ENCODE measurements at regions not wholly inside any gene's neighbourhood (a gene's known extent, or its start where the extent isn't known, plus 50 kb on each side); places are given as distances from the start of the nearest gene placed in this dataset.

GRCh38 chr13:23990455-23990854, 93.2 kb upstream of the C1QTNF9B start:
- Histone ChIP-seq H3K27me3 (ENCODE audit: insufficient read depth, low read depth, severe bottlenecking) (no peaks in the 10 kb centered on the region), H3K4me3 (ENCODE audit: low read depth, low read length) (no peak overlapping the region), H3K27ac (no peak overlapping the region), H3K36me3 (no peaks in the 10 kb centered on the region), H3K9me3 (ENCODE audit: severe bottlenecking) (peaks cover 3% of the 10 kb centered on the region)
- no peak for TF ChIP-seq CTCF (IDR thresholded peaks at IDR 0.05; ENCODE audit: low read depth, low read length)
- DNase-seq: no peak

DNA sequence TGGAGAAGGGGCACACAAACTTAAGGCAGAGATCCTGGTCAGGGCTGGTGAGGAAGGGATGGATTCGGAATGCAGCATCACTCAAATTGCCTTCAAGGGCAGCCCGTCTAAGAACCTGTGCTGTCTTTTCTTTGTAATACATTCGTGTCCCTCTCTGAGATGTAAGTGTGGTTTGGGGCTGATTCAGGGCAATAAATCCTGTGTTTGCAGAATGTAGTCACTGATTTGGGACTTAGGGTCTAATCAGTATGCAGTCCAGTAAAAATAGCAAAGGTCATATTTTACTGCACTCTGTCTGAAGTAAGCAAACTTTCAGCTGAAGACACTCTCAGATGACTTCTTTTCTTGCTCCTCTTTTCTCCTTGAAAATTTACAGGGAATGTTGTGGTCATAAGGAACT, 93.8 kb upstream of the C1QTNF9B start:
- DNase-seq: no peak
- no peaks in the 10 kb centered on the region for H3K27me3 ChIP-seq (ENCODE audit: insufficient read depth, low read depth, severe bottlenecking)
- TF ChIP-seq CTCF (IDR thresholded peaks at IDR 0.05; ENCODE audit: low read depth, low read length): no peak

GRCh38 chr13:23992781-23993679, 95.7 kb upstream of the C1QTNF9B start:
- no peak for TF ChIP-seq CTCF (IDR thresholded peaks at IDR 0.05; ENCODE audit: low read depth, low read length)
- H3K4me3 ChIP-seq (ENCODE audit: low read depth, low read length): no peak overlapping the region
- no peak overlapping the region for H3K27ac ChIP-seq
- no peaks in the 10 kb centered on the region for H3K27me3 ChIP-seq (ENCODE audit: insufficient read depth, low read depth, severe bottlenecking)
- H3K9me3 ChIP-seq (ENCODE audit: severe bottlenecking): peaks cover 13% of the 10 kb centered on the region
- no peak for DNase-seq
- no peaks in the 10 kb centered on the region for H3K36me3 ChIP-seq

More for the DNA sequence above, 93.8 kb upstream of the C1QTNF9B start:
- Histone ChIP-seq H3K4me3 (ENCODE audit: low read depth, low read length) (no peak overlapping the region), H3K36me3 (no peaks in the 10 kb centered on the region), H3K9me3 (ENCODE audit: severe bottlenecking) (peaks cover 3% of the 10 kb centered on the region), H3K27ac (no peak overlapping the region)

- no peaks in the 10 kb centered on the region for H3K27me3 ChIP-seq (ENCODE audit: insufficient read depth, low read depth, severe bottlenecking)
- H3K36me3 ChIP-seq: no peaks in the 10 kb centered on the region
- DNase-seq: no peak
- H3K4me3 ChIP-seq (ENCODE audit: low read depth, low read length): no peak overlapping the region
- no peak overlapping the region for H3K27ac ChIP-seq
- no peak for TF ChIP-seq CTCF (IDR thresholded peaks at IDR 0.05; ENCODE audit: low read depth, low read length)
- H3K9me3 ChIP-seq (ENCODE audit: severe bottlenecking): peaks cover 13% of the 10 kb centered on the region
Observed at GRCh38 chr13:23993680-23993985, 96.3 kb upstream of the C1QTNF9B start.

DNA sequence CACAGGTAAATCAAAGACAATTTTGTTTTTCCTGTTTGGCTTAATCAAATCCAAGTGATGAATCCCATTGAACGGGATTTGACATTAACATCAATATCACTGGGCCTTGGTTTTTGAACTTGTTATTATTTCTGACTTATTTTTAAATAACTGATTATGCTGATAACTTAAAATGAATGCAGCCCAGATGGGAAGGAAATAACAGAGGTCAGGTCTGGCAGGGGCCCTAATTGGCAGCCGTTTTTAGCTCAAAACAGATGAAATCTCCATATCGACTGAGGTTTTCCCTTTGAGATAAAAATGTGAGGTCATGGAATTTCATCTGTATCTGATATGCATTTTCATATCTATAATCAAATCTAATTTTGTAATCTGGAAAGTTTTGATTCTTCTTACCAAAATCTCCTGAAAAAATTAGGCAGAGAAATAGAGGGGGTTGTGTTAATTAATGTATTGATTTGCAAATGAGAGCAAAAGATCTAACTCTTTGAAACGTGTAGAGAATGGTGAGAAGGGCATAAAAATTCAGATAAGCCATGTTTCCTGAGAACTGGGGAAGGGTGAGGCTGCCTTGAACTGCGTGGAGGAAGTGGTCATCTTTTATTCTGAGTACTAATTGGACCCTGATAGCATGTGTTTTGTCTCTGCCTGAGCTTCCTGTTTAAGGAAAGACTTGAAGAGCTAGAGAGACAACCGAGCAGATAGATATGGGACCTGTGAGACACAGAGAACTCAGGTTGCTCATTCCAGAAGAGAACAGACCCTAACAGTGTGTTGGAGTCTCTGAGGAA, 98.2 kb upstream of the C1QTNF9B start:
- Histone ChIP-seq H3K4me3 (ENCODE audit: low read depth, low read length) (no peak overlapping the region), H3K27ac (no peak overlapping the region), H3K36me3 (no peaks in the 10 kb centered on the region), H3K9me3 (ENCODE audit: severe bottlenecking) (peaks cover 13% of the 10 kb centered on the region), H3K27me3 (ENCODE audit: insufficient read depth, low read depth, severe bottlenecking) (no peaks in the 10 kb centered on the region)
- no peak for TF ChIP-seq CTCF (IDR thresholded peaks at IDR 0.05; ENCODE audit: low read depth, low read length)
- no peak for DNase-seq
